Fibroblast of skin of abdomen (primary cell): ENCODE measurements at regions not wholly inside any gene's neighbourhood (a gene's known extent, or its start where the extent isn't known, plus 50 kb on each side); places are given as distances from the start of the nearest gene placed in this dataset.
"Not testable (repeated sequence)": the region's sequence is repeated elsewhere in the genome, so short reads cannot be mapped to it uniquely, and the experiment has no call there.

Experiments used
- DNase-seq: peaks from one replicate; pipeline ENCODE4 v3.0.0-alpha.2; 2013

DNA sequence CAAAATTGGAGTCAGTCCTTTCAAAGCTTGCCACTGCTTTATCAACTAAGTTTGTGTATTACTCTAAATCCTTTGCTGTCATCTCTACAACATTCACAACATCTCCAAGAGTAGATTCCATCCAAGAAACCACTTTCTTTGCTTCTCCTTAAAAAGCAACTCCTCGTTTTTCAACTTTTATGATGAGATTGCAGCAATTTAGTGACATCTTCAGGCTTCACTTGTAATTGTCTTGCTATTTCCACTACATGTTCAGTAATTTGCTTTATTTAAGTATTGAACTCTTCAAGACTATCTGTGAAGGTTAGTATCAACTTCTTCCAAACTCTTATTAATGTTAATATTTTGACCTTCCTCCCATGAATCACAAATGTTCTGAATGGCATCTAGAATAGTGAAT is 747.9 kb downstream of the TMTC2 start:
- DNase-seq = no peak

DNA sequence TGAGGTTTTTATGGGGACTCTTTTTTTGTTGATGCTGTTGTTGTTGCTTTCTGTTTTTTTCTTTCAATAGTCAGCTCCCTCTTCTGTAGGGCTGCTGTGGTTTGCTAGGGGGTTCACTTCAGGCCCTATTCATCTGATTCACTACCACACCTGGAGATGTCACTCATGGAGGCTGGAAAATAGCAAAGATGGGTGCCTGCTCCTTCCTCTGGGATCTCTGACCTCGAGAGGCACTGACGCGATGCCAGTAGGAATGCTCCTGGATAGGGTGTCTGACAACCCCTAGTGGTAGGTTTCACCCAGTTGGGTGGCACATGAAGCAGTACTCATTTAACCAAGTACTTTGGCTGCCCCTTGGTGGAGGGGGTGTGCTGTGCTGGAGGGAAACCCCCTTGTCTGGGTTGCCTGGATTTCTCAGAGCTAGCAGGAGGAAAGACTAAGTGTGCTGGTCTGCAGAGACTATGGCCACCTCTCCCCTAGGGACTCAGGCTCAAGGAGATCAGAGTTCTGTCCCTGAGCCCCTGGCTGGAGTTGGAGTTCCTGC is 745.5 kb downstream of the TMTC2 start:
- DNase-seq = no peak

DNA sequence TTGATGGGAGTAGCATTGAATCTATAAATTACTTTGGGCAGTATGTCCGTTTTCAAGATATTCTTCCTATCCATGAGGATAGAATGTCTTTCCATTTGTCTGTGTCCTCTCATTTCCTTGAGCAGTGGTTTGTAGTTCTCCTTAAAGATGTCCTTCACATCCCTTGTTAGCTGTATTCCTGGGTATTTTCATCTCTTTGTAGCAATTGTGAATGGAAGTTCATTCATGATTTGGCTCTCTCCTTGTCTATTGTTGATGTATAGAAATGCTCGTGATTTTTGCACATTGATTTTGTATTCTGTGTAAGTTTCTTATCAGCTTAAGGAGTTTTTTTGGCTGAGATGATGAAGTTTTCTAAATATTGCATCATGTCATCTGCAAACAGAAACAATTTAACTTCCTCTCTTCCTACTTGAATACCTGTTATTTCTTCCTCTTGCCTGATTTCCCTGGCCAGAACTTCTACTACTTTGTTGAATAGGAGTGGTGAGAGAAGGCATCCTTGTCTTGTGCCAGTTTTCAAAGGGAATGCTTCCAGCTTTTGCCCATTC is 741.0 kb downstream of the TMTC2 start:
- not testable (repeated sequence) for DNase-seq

DNA sequence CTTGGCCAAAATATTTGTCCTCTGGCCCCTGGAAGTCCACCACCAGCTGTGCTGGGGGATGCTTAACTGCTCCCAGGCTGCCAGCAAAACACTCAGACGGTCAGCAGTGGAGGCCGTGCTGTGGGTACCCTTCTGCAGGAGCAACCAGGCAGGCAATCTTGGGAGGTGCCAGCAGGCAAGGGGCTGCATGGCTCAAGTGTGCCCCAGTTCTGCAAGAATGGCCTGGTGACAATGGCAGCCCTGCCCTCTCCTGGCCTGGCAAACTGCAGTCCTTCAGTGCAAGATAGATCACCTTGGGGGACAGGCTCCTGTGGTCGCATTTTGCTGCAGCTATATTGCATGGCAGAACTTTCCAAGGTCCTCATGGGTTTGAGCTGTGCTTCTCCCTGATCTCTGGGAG is 728.3 kb downstream of the TMTC2 start:
- no peak for DNase-seq

DNA sequence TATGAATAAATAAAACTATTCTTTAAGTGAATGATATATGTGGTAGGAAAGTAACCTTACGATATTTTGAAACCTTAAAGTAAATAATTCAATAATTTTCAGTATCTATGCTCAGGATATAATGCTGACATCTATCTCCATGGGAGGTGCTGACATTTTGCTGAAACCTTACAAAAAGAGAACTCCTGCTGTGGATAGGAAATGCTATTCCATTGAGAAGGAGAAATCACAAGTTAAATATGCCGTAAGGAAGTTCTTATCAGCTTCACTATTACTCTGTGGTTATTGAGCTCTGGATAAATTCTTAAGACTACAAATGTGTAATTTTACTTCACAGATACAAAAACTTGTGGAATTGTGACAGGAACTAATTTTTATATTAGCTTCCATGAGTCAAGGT is 722.1 kb downstream of the TMTC2 start:
- no peak for DNase-seq

DNA sequence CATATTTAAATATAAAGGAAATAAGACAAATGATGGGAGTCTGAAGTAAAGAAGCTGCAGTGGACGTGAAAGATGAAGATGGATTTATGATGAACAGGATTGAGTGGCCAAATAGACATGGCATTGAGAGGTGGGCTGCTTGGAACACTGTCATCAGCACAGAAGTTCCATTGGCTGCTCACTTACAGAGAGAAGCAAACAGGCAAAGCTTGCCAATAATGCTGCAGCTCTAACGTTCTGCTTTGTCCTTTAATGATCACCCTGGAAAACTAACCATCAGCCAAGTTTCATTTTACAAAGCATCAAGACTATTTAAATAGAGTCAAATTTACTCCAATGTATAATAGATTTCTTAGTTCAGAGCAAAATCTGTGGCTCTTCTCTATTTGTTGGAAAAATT is 721.4 kb downstream of the TMTC2 start:
- DNase-seq = no peak

DNA sequence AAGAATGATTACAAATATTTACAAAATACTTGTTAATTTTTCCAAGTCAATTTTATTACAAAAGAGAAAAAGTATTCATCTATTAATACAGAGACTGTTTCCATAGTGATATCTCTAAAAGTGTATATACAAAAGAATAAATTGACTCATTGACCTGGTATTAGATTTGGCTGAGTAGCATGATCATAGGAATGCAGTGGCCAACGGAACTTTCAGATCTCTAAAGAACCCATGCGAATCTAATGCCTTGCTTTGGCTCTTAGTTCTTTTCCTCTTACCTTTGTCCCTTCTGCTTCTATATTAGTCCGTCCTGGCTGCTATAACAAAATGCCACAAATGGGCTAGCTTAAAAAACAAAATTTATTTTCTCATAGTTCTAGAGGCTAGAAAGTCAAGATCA is 717.8 kb downstream of the TMTC2 start:
- no peak for DNase-seq

DNA sequence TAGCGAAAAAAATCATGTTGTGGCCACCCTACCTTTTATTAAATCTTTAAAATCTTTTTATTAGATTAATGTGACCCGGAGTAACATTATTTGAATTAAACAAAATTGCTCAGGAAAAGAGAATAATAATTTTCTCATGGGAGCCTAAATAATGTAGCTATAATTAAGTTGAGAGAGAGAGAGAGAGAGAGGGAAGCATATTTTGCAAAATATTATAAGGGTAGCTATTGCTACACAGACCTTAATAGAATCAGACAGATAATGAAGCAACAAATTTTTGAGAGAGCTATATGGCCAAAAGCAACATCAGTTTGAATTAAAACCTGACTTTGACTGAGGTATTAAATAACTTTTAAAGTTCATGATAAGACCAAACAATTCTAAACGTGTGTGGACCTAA is 703.5 kb downstream of the TMTC2 start:
- DNase-seq = no peak

DNA sequence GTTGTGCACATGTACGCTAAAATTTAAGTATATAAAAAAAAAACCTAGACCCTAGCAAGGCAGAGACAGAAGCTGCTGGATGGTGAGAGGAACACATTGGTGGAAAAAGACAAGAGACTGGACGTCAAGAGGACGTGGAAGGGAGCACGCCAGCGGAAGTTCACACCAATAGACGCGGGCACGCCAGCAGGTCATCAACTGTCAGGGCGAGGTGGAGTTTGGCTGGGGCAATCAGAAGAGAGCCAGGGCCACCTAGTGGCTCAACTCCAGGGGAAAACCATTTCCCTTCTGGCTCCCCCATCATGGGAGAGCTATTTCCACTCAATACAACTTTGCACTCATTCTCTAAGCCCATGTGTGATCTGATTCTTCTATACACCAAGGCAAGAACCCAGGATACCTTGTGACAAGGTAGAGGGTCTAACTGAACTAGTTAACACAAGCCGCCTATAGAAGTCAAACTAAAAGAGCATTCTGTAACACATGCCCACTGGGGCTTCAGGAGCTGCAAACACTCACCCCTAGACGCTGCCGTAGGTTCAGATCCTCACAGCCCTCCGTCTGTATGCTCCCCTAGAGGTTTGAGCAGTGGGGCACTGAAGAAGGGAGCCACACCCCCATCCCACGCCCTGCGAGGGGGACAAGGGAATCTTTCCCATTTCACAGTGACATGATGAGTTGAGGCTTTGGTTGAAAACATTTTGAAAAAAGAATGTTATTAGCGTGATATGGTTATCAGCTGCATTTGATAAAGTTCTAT is 702.7 kb downstream of the TMTC2 start:
- no peak for DNase-seq

DNA sequence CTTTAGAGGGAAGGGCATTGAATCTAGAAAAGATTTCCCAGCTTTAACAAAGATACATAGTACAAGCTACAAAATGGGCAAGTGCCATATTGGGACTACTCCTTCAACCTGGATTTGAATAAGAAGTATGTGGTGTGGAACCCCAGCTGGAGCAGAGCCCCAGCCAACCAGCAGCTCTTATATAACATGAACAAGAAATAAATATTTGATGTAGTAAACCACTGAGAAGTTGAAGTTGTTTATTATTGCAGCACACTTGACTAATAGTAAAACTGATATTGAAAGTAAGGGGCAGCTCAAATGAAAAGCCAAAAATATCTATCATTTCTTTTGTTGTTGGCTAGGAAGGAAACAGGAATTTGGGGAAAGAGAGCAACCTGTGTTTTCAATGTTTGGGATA is 701.8 kb downstream of the TMTC2 start:
- no peak for DNase-seq

DNA sequence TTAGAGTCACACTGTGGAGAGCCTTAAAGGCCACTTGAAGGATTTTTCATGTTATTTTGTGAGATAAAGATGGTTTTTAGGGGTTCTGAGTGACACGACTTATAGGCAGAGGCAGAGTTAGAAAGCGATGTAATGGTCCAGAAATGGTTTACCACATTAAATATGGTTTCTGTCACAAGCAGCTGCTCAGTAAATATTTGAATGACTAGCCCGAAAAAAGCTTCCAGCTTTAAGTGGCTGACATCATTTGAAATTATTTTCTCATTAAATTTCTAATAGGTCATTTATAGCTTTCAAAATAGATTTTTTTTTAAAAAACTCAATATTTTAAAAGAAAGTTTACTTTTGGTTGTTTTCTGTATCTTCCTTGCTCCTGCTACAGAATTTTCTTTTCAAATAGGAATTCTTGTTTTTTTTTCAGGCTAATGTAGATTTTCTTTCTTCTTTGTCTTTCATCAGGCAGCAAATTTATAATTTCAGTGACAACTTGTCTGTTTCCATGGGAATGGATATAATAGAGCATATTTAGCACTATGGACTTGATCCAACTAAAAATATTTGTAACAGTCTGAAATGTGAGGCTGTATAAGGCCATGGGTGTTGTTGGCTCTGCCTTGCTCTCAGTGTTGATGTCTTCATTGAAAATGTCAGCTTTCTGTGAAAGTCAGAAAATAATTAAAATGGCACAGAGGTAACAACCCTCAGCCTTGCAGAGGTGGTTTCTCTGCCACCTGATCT is 700.0 kb downstream of the TMTC2 start:
- DNase-seq = no peak

DNA sequence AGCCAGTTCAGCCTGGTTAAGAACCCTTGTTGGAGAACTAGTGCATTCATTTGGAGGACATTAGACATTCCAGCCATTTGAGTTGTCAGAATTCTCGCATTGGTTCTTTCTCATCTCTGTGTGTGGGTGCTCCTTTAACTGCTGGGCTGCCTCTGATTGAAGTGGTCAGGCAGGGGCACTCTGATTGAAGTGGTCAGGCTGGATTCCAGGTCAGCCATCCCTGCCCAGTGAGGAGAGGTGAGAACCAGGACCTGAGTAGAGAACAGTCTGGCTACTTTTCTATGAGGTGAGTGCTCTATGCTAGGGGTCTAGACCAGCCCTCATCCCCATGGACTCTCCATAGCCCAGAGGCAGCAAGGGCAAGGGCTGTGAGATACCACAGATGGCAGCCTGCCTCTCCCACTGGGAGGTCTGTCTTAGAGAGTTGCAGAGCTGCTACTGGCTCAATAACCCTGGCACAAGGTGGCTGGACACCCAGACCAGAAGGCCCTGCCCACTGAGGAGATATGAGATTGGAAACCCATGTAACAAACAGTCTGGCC is 691.6 kb downstream of the TMTC2 start:
- no peak for DNase-seq

DNA sequence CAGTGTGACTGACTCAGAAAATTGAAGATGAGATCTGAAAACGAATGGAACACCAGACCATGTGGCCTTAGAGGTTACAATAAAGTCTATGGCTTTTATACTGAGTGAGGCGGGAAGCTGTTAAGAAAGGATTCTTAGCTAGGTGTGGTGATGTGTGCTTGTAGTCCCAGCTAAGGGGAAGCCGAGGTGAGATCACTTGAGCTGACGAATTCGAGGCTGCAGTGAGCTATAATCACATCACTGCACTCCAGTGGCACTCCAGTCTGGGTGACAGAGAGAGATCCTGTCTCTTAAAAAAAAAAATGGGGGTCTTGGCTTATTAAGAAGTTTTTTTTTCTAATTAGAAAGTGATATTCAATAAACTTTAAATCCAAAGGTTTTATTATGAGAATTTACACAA is 678.6 kb downstream of the TMTC2 start:
- no peak for DNase-seq

DNA sequence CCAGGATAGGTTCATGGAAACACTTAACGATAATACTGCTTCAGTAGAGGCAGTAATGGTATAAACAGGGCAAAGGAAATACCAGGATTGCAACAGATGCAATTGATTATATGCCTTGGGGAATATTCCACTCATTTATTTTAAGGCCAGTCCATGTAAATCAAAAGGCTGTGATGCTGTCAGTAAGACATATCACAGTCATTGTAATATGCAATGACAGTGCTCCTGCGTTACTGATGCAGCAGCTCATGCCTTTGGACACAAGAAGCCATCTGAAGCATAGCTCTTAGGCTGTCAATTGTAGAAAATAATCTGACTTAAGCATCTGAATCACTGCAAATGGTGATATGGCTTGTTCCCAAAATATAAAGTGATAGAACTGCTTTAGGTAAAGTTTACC is 674.8 kb downstream of the TMTC2 start:
- no peak for DNase-seq

DNA sequence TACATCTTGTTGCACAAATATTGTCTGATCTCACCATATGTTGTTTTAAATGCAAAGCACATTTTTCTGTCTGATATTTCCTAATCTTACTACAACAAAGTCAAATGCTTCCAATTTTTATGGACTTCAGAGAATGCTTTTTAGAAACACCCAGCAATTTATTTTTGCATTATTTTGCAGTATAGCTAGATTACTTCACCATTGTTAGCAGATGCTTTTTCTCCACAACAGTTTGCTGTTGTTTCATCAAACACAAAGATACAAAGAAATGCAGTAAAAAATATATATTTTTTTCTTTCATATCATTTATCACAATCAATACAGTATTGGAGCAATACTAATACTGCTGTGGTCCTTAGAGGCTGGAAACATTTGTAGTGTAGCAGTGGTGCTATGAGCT is 674.4 kb downstream of the TMTC2 start:
- no peak for DNase-seq

DNA sequence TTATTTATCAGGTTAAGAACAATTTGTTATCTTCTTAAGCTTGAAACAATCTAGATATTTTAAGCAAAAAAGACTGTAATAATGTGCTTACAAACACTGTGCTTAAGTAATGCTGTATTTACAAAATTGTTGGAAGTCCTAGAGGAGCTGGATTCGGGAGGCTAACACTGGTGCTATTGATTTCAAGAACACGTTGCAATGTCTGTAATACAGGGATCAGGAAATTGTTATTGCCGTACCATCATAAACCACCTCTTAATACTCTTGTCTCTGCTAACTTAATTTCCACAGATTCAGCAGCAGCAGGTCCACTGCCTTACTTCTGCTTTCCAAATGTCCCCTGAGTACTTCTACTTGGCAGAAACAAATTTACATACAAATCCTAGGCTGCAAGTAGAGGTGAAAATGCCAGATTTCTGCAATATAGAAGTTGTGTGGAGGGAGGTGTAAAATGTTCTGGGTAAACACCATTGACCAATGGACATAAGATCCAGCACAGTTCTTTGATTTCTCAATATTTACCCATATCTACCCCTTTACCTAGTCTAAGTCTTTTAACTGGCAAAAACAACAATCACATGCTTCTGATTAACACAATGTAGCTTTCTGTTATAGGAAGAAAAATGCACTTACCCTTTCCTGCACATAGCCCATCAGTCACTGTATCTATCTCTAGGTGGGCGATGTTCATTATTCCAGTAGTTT is 663.4 kb downstream of the TMTC2 start:
- DNase-seq = no peak

DNA sequence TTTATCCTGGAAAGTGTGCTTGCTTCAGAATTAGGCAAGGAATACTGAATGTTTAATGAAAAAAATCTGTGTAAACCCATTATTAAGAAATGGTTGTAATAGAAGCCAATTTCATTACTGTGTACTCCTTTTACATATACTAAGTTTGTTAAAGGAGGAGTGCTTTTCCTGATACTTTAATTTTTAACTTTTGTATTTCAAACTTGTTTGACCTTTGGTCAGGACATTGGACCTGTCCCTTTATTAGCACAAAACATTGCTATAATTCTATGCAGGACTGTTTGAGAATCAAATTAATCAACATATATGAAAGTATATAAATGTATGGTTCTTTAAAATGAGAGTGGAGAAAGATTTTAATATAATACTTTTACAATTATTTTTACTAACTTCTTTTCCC is 659.6 kb downstream of the TMTC2 start:
- DNase-seq = no peak

DNA sequence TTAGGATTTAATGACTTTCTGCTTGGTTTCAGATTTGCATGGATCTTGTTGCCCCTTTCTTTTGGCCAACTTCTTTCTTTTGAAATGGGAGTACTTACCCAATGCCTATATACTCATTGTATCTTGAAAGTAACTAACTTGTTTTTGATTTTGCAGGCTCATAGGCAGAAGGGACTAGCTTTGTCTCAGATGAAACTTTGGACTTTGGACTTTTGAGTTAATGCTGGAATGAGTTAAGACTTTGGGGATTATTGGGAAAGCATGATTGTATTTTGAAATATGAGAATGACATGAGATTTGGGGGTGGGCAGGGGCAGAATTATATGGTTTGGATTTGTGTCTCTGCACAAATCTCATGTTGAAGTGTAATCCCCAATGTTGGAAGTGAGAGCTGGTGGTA is 657.1 kb downstream of the TMTC2 start:
- DNase-seq = no peak

DNA sequence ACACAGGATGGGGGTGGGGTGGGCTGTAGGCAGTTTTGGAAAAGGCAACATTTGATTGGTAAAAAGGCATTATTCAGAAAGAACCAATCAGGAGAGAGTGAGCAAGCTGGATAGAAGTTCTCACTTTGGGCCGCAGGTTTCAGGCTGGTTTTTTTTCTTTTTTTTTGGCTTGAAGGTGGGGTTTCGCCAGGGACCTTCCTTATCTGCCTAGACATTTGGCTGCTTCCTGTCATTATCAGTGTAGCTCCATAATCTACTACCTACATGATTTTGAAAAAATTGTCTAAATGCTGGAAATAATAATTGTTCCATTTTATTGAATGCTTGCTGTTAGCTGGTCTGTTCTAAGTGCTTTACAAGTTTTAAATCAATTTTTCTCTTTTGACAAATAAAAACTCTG is 649.0 kb downstream of the TMTC2 start:
- no peak for DNase-seq

DNA sequence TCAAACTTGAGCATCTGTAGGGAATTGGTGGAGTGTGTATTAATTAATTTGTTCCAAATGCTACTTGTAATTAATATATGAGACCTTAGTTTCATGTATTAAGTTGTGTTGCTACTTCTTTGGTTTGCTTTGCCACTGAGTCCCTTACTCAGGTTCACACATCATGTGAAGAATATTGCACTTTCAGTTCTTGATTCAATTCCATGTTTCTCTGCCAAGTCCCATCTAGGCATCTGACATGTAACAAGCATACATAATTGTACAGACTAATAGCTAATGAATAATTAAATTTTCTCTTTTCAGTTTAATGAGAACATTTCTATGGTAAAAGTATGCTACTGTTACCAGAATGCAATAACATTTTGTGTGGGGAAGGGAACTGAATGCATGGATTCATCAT is 640.0 kb downstream of the TMTC2 start:
- DNase-seq = no peak

DNA sequence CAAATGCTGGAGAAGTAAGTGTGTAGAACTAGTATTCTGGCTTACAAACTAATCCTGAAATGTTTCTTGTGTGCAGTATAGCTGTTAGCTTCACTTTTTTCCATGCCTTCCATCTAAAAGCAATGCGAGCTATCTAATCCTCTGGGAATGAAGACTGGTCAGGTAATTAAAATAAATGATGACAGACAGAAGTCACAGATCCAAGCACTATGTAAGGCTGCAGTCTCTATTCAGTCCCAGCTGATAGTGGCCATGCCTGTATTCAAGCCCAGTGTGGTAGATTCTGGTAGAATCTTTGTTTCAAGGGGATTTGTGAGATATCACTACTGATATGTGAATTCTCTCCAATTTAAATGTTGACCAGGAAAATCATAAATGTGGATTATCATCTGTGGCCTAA is 637.2 kb downstream of the TMTC2 start:
- no peak for DNase-seq

DNA sequence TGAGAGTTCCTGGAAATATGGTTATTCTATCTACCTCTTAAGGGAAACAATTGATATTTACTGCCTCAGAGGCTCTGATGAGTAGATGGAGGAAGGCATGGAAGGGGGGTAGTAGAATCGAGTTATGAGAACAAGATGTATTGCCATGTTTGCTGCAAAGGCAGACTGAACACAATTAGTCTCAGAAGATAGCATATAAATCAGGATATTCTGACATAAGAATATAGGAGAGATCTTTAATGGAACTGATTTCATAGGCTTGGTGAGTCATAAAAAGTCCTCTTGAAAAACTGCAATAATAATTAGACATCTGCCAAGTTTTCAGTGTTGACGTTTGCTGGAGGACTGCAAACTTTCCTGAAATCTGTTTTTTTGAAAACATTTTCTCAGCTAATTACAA is 636.1 kb downstream of the TMTC2 start:
- peak; percentile 53 for DNase-seq

DNA sequence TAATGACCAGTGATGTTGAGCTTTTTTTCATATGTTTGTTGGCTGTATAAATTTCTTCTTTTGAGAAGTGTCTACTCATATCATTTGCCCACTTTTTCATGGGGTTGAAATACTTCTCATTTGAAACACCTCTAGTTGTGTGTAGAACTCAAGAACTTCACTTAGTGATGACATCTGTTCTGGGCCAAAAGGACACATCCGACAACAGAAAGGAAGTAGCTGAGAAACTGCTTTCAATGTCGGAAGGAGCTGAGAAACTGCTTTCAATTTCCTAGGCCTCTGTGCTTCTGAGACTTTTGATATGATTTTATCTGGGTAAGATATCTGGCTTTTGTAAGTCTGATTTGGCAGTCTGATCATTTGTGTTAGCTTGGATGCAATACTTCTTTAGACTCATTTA is 635.3 kb downstream of the TMTC2 start:
- no peak for DNase-seq
